GM23338 (cell line): ENCODE measurements at regions not wholly inside any gene's neighbourhood (a gene's known extent, or its start where the extent isn't known, plus 50 kb on each side); places are given as distances from the start of the nearest gene placed in this dataset.

Source experiments
- ATAC-seq: fragments of 200-7000 bp; cut with Tn5 transposase; 3 replicates; pipeline ENCODE4 v1.9.1; 2020
- DNase-seq: peaks from one replicate; pipeline ENCODE4 v3.0.0-alpha.2; 2015; ENCODE audit warnings: low spot score
- H2AFZ ChIP-seq: fragments of 200-600 bp; sonication (generic); 2 replicates; pipeline ENCODE4 v1.8.0; 2016; ENCODE audit warnings: antibody characterized with exemption, mild to moderate bottlenecking, moderate library complexity
- H3F3A ChIP-seq: fragments of 200-600 bp; sonication (generic); replicated peaks from 2 replicates; pipeline ENCODE4 v1.8.0; 2017; ENCODE audit warnings: antibody characterized with exemption, mixed run types, low read depth
- H3K27ac ChIP-seq: fragments of 200-600 bp; sonication (generic); 2 replicates; pipeline ENCODE4 v1.6.1; 2016; ENCODE audit warnings: low read depth
- H3K27me3 ChIP-seq: fragments of 200-600 bp; sonication (generic); 2 replicates; pipeline ENCODE4 v1.8.0; 2016; ENCODE audit warnings: mild to moderate bottlenecking, mixed run types, moderate library complexity; ENCODE audit not compliant: insufficient read depth
- H3K36me3 ChIP-seq: fragments of 200-600 bp; sonication (generic); 2 replicates; pipeline ENCODE4 v1.8.0; 2016; ENCODE audit warnings: mild to moderate bottlenecking; ENCODE audit not compliant: insufficient read depth
- H3K4me1 ChIP-seq: fragments of 200-600 bp; sonication (generic); 2 replicates; pipeline ENCODE4 v1.8.0; 2016; ENCODE audit warnings: mild to moderate bottlenecking, moderate library complexity; ENCODE audit not compliant: insufficient read depth
- H3K4me2 ChIP-seq: fragments of 200-600 bp; sonication (generic); 2 replicates; pipeline ENCODE4 v1.7.1; 2017; ENCODE audit warnings: mixed run types
- H3K4me3 ChIP-seq: fragments of 200-600 bp; sonication (generic); 2 replicates; pipeline ENCODE4 v1.6.1; 2016; ENCODE audit warnings: mixed run types
- H3K79me2 ChIP-seq: fragments of 200-600 bp; sonication (generic); replicated peaks from 2 replicates; pipeline ENCODE4 v1.8.0; 2017; ENCODE audit warnings: mild to moderate bottlenecking; ENCODE audit not compliant: insufficient read depth
- H3K9me2 ChIP-seq: fragments of 200-600 bp; sonication (generic); 2 replicates; pipeline ENCODE4 v1.8.0; 2017; ENCODE audit not compliant: insufficient read depth
- H4K20me1 ChIP-seq: fragments of 200-600 bp; sonication (generic); replicated peaks from 2 replicates; pipeline ENCODE4 v1.8.0; 2017; ENCODE audit warnings: mild to moderate bottlenecking; ENCODE audit not compliant: insufficient read depth
- H3K27ac Mint-ChIP-seq: 2 replicates; pipeline ENCODE4 v1.8.0; 2020; ENCODE audit warnings: inconsistent platforms, mild to moderate bottlenecking, moderate library complexity, mixed read lengths
- H3K27me3 Mint-ChIP-seq: 3 replicates; pipeline ENCODE4 v1.8.0; 2022; ENCODE audit warnings: low read depth, mild to moderate bottlenecking, moderate library complexity, mixed read lengths, inconsistent platforms; ENCODE audit not compliant: insufficient read depth, poor library complexity
- H3K36me3 Mint-ChIP-seq: 3 replicates; pipeline ENCODE4 v1.8.0; 2021; ENCODE audit warnings: low read depth, mild to moderate bottlenecking, inconsistent platforms, moderate library complexity, mixed read lengths
- H3K4me1 Mint-ChIP-seq: 3 replicates; pipeline ENCODE4 v1.8.0; 2020; ENCODE audit warnings: mild to moderate bottlenecking, inconsistent platforms, mixed read lengths
- H3K4me3 Mint-ChIP-seq: 3 replicates; pipeline ENCODE4 v1.8.0; 2021; ENCODE audit warnings: moderate library complexity, mild to moderate bottlenecking, inconsistent platforms, mixed read lengths
- H3K9me3 Mint-ChIP-seq: 3 replicates; pipeline ENCODE4 v1.8.0; 2020; ENCODE audit warnings: moderate library complexity, mild to moderate bottlenecking, inconsistent platforms, mixed read lengths
- CREB1 ChIP-seq: fragments of 250-450 bp; sonication (Bioruptor Pico); IDR thresholded peaks from 2 replicates; pipeline ENCODE4 v1.5.0; 2020; ENCODE audit warnings: low read depth, mild to moderate bottlenecking, moderate library complexity
- CTCF ChIP-seq, 2 experiments: fragments of 200-600 bp in 1 of 2; sonication (generic) in 1 of 2; conservative IDR thresholded peaks; 2 replicates each; pipeline versions ENCODE4 v1.5.1 to v1.6.1; 2016 to 2017; ENCODE audit warnings: antibody characterized with exemption in 2 of 2, low read depth in 2 of 2, mild to moderate bottlenecking in 2 of 2, moderate library complexity in 1 of 2
- ETS1 ChIP-seq: IDR thresholded peaks from 2 replicates; pipeline ENCODE4 v1.6.1; 2016; ENCODE audit warnings: antibody characterized with exemption
- EZH2 ChIP-seq: fragments of 200-600 bp; sonication (generic); IDR thresholded peaks from one replicate; pipeline ENCODE4 v1.8.0; 2017; ENCODE audit warnings: antibody characterized with exemption, mild to moderate bottlenecking, low read depth; ENCODE audit not compliant: unreplicated experiment
- EZH2phosphoT487 ChIP-seq: fragments of 200-600 bp; sonication (generic); IDR thresholded peaks from one replicate; pipeline ENCODE4 v1.8.1; 2018; ENCODE audit warnings: antibody characterized with exemption; ENCODE audit not compliant: unreplicated experiment
- JUNB ChIP-seq: IDR thresholded peaks from one replicate; pipeline ENCODE4 v1.6.1; 2016; ENCODE audit warnings: antibody characterized with exemption; ENCODE audit not compliant: unreplicated experiment
- NANOG ChIP-seq: IDR thresholded peaks from 2 replicates; pipeline ENCODE4 v1.6.1; 2016; ENCODE audit warnings: antibody characterized with exemption, borderline replicate concordance
- POLR2AphosphoS5 ChIP-seq: IDR thresholded peaks from 2 replicates; pipeline ENCODE4 v1.6.1; 2016; ENCODE audit warnings: antibody characterized with exemption, low read depth
- REST ChIP-seq: IDR thresholded peaks from one replicate; pipeline ENCODE4 v1.6.1; 2018; ENCODE audit warnings: antibody characterized with exemption; ENCODE audit not compliant: unreplicated experiment
- STAT1 ChIP-seq: IDR thresholded peaks from one replicate; pipeline ENCODE4 v1.6.1; 2016; ENCODE audit warnings: antibody characterized with exemption; ENCODE audit not compliant: unreplicated experiment
- ZNF114 ChIP-seq: fragments of 250-450 bp; sonication (Bioruptor Pico); IDR thresholded peaks from 2 replicates; pipeline ENCODE4 v1.5.0; 2020; ENCODE audit warnings: mild to moderate bottlenecking, moderate library complexity
- ZNF331 ChIP-seq: fragments of 250-450 bp; sonication (Bioruptor Pico); IDR thresholded peaks from 2 replicates; pipeline ENCODE4 v1.5.0; 2020; ENCODE audit warnings: low read depth, mild to moderate bottlenecking, moderate library complexity
- ZNF462 ChIP-seq: fragments of 250-450 bp; sonication (Bioruptor Pico); IDR thresholded peaks from 2 replicates; pipeline ENCODE4 v1.5.0; 2020; ENCODE audit warnings: mild to moderate bottlenecking, moderate library complexity

GRCh38 chr19:56919308-56919995 is 78.9 kb upstream of the PEG3 start:
- peaks cover 65% of the 10 kb centered on the region for H3K9me3 Mint-ChIP-seq
- H3K4me1 Mint-ChIP-seq = no peaks in the 10 kb centered on the region
- no peak for DNase-seq

More at GRCh38 chr19:56919308-56919995, 78.9 kb upstream of the PEG3 start:
- Histone ChIP-seq H2AFZ (no peak overlapping the region), H3F3A (no peaks in the 10 kb centered on the region), H3K27me3 (no peaks in the 10 kb centered on the region), H4K20me1 (no peaks in the 10 kb centered on the region), H3K79me2 (no peaks in the 10 kb centered on the region), H3K4me2 (no peak overlapping the region), H3K4me3 (no peak overlapping the region), H3K36me3 (peaks cover 6% of the 10 kb centered on the region; the same call in 1 of the 2 replicates), H3K9me2 (no peaks in the 10 kb centered on the region), H3K4me1 (no peaks in the 10 kb centered on the region), H3K27ac (no peak overlapping the region)
- TF ChIP-seq REST (no peak), ZNF331 (CRISPR knock-in tag) (no peak), POLR2AphosphoS5 (no peak), NANOG (no peak), EZH2 (no peak), ZNF462 (no peak), CTCF (conservative IDR thresholded peaks at IDR 0.05; ENCODE audit: low read depth in 2 of 2) (no peak), ETS1 (no peak), EZH2phosphoT487 (no peak), ZNF114 (CRISPR knock-in tag) (no peak), JUNB (no peak), STAT1 (no peak), CREB1 (no peak)
- Mint-ChIP-seq H3K36me3 (peaks cover 36% of the 10 kb centered on the region), H3K4me3 (no peak overlapping the region), H3K27ac (no peak overlapping the region), H3K27me3 (peaks cover 9% of the 10 kb centered on the region)
- ATAC-seq = no peak
